HG03280 (cell line): ENCODE measurements at regions not wholly inside any gene's neighbourhood (a gene's known extent, or its start where the extent isn't known, plus 50 kb on each side); places are given as distances from the start of the nearest gene placed in this dataset.

Experiments
- ATAC-seq: cut with Tn5 transposase; IDR thresholded peaks from one replicate; pipeline ENCODE4 v1.9.1; 2021; ENCODE audit warnings: mild to moderate bottlenecking, moderate library complexity; ENCODE audit not compliant: unreplicated experiment

DNA sequence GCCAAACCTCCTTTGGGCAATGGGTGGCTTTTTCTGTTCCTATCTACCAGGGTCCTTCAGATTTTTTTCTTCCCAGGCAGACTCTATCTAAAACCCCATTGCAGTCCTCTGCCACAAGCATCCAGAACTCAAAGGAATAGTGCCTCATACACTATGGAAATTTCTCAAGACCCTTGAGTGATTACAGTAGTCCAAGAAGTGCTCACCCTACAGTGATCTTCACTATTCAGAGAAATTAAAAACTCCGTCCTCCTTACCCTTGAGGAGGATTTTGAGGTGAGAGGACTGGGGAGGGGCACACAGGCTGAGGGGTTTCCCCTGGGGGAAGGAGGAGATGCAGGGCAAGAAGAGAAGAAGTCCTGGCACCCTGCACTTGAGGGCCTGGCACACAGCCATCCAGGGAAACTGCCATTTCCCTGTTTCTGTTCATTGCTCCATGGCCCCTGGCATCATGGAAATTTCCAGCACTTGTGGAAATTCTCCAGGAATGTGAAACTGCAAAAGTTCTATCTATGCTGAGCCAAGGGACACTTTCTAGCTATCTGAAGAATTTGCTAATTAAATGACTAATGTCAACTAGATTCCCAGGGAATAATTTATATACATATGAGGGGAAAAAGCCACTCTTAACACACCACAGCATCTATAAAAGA lies 102.5 kb upstream of the ATP1B1 start:
- ATAC-seq = no peak

GRCh38 chr1:169005776-169006175 lies 100.7 kb upstream of the ATP1B1 start:
- no peak for ATAC-seq

GRCh38 chr1:169009666-169010065 lies 96.8 kb upstream of the ATP1B1 start:
- no peak for ATAC-seq

DNA sequence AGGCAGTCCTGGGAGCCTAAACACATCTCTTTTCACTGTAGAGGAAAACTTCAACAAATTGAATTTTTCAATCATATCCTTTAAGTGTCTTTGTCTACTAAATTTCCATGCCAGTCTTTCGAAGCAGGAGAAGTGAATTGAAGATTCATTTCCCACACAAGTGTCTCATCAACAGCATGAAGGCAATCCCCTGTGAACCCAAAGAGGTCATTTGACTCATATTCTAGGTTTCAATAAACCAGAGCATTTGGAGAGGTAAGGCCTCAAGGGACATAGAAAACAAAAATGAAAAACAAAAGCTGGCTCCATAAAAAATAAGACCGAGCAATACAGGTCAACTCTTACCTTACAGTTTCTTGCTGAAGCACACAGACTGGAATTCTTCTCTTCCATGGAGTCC lies 94.1 kb upstream of the ATP1B1 start:
- ATAC-seq = peak; percentile 64

- ATAC-seq = no peak
Measured at GRCh38 chr1:169013821-169014220, 92.7 kb upstream of the ATP1B1 start.

DNA sequence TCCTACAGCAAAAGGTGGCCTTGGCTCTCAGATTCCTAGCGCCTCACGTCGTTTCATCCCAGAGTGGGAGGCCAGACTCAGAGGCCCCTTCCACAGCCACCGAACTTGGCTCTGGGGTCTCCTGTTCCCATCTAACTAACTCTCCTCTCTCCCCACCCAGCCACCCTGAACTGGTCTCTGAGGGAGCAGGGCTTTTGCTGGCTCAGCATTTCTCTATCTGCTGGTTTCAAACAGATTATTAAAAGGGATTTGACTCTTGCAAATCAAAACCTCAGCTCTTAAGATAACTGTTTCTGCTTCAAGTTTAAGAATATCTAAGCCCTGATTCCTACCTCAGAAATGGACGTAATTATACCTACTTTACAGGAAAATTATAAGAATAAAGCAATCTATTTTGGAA lies 91.0 kb upstream of the ATP1B1 start:
- ATAC-seq = no peak

DNA sequence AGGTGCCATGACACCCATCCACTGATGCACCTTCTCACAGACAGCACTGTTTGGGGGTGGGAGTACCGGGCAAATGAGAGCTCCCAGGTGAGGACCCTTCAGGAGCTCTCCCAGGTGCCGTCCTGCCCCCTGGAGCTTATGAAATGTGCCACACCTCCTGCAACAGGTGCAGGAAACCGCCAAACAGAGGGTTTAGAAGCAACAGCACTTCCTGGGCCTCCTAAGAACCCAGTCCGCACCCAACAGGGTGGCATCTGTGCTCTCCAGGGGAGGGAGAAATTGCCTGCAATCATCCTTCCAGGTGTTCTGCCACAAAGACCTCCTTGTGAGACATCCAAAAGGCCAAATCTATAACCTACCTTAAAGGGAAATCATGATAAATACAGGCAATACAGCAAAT lies 87.7 kb upstream of the ATP1B1 start:
- no peak for ATAC-seq

GRCh38 chr1:169019419-169020058 lies 87.0 kb upstream of the ATP1B1 start:
- ATAC-seq = no peak

DNA sequence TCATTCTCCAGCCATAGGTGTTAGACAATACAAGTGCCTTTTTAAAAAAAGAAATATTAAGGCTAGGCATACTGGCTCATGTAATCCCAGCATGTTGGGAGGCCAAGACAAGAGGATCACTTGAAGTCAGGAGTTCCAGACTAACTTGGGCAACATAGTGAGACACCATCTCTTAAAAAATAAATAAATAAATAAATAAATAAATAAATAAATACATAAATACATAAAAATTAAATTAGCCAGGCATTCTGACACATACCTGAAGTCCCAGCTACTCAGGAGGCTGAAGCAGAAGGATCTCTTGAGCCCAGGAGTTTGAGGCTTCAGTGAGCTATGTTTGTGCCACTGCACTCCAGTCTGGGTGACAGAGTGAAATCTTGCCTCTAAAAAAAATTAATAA lies 85.8 kb upstream of the ATP1B1 start:
- no peak for ATAC-seq

- ATAC-seq = no peak
Measured at GRCh38 chr1:169022648-169023047, 83.8 kb upstream of the ATP1B1 start.

- ATAC-seq = no peak
Measured at GRCh38 chr1:169024255-169024654, 82.2 kb upstream of the ATP1B1 start.

GRCh38 chr1:169024800-169025271 lies 81.7 kb upstream of the ATP1B1 start:
- peak; percentile 86 for ATAC-seq

- ATAC-seq = peak; percentile 7
Measured at GRCh38 chr1:169025412-169025811, 81.1 kb upstream of the ATP1B1 start.

DNA sequence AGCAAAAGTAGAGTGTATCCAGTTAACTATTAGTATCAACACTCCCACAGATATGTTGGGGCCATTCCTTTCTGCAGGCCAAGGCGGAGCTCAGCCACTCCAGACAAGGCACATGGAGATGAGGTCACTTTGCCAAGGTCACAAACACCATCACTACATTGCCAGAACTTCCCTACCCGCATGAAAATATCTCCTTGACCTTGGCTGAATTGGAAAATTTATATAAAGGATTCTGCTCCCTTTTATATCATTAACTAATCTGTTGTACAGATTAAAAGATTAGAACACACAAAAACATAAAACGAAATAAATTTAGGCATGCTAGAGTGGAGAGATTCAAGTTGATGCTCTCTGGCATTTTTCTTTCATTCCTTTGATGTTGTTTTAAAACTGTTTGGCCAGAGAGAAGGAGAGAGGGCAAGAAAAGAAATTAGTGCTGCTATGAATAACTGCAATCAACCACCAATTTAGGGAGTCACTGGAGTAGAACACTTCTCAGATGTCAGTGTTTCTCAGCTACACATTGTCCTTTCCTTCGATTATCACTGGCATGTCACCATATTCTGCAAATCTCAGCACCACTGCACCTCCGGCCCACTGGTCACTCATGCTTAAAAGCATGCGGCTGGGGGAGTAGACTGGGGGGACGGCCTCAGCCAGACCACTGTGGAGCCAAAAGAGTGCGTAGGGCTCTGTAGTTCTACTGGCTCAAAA lies 78.7 kb upstream of the ATP1B1 start:
- ATAC-seq = no peak

- ATAC-seq = no peak
Measured at GRCh38 chr1:169031566-169032224, 74.8 kb upstream of the ATP1B1 start.

GRCh38 chr1:169041366-169041765 lies 65.1 kb upstream of the ATP1B1 start:
- no peak for ATAC-seq

- ATAC-seq = no peak
Measured at GRCh38 chr1:169042377-169042776, 64.1 kb upstream of the ATP1B1 start.

- no peak for ATAC-seq
Measured at GRCh38 chr1:169043823-169044222, 62.7 kb upstream of the ATP1B1 start.

- ATAC-seq = peak; percentile 73
Measured at GRCh38 chr1:169044296-169044695, 62.2 kb upstream of the ATP1B1 start.

- ATAC-seq = no peak
Measured at GRCh38 chr1:169044971-169045370, 61.5 kb upstream of the ATP1B1 start.

GRCh38 chr1:169046671-169047070 lies 59.8 kb upstream of the ATP1B1 start:
- no peak for ATAC-seq

- no peak for ATAC-seq
Measured at GRCh38 chr1:169047074-169047473, 59.4 kb upstream of the ATP1B1 start.
